LNCaP clone FGC (cell line): ENCODE measurements at regions not wholly inside any gene's neighbourhood (a gene's known extent, or its start where the extent isn't known, plus 50 kb on each side); places are given as distances from the start of the nearest gene placed in this dataset.
A peak's percentile ranks its signal among the peaks of the same experiment; 100 is the strongest.

Source experiments
- DNase-seq: peaks from one replicate; pipeline ENCODE4 v3.0.0-alpha.2; 2011; ENCODE audit warnings: low read depth
- H3K4me3 ChIP-seq: 2 replicates; pipeline ENCODE4 v1.5.1; 2011; ENCODE audit warnings: mild to moderate bottlenecking, low read depth, low read length, control low read depth
- TF ChIP-seq, protein P1 (sequence below): IDR thresholded peaks from 2 replicates; pipeline ENCODE4 v1.5.1; 2012; ENCODE audit warnings: mild to moderate bottlenecking; ENCODE audit not compliant: control insufficient read depth, insufficient read depth; ENCODE audit errors: extremely low read depth

DNA sequence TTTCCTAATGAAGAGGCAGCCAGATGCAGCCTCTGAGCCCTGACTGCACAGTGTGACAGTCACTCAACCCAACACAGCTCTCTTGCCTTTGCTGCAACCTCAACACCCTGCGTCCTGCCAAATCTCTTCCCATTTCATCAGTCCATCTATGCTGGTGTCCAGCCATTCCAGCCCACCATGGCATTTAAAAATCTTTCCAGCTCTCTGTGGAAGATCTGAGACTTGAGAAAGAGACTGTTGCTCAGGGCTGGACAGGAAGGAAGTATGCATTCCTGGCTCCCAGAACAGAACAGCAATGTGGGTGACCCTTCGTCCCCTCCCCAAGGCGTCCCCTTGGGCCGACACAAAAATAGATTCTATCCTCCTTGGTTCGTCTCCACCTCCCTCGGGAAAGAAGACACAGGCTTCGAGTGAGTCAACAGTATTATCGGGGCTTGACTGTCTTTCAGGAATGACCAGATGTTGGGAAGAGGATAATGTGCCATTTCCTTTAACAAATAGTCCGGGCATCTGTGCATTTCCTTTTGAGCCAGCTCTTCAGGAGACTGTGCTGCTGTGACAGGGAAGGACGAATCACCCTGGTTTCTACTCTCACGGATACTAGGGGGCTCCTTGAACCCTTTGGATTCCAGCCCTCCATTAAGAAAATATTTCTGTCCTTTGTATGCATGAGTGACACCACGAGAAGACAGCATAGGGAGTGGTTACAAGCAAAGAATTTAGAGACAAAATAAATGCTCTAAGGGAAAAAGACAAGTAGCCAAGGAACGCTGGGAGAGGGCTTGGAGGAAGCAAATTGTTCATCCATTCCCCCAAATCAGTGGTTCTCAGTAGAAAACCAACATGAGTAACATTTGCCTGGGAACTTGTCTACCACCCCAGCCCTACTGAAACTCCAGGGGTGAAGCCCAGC lies 111.4 kb upstream of the CDC42BPA start:
- no peak for DNase-seq
- no peak overlapping the region for H3K4me3 ChIP-seq
- TF ChIP-seq, protein P1, sequence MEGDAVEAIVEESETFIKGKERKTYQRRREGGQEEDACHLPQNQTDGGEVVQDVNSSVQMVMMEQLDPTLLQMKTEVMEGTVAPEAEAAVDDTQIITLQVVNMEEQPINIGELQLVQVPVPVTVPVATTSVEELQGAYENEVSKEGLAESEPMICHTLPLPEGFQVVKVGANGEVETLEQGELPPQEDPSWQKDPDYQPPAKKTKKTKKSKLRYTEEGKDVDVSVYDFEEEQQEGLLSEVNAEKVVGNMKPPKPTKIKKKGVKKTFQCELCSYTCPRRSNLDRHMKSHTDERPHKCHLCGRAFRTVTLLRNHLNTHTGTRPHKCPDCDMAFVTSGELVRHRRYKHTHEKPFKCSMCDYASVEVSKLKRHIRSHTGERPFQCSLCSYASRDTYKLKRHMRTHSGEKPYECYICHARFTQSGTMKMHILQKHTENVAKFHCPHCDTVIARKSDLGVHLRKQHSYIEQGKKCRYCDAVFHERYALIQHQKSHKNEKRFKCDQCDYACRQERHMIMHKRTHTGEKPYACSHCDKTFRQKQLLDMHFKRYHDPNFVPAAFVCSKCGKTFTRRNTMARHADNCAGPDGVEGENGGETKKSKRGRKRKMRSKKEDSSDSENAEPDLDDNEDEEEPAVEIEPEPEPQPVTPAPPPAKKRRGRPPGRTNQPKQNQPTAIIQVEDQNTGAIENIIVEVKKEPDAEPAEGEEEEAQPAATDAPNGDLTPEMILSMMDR, result no peak

DNA sequence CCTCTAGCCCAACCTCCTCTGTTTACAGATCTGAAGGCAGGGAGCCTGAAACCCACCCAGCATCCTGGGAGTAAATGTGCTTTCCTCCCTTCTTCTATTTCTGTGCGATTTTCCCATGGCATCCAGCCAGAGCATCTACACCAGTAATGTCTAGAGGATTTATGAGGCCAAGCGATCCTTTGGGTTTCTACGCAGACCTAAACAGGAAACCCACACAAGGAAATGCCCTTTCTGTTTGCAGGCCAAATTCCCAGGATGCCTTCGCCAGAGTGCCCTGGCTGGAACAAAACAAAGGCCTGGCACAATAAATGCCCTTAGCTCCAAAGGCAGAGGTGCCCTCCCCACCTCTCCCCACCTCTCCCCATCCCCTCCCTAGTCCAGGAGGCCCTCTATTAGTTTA lies 110.5 kb upstream of the CDC42BPA start:
- H3K4me3 ChIP-seq, result no peak overlapping the region
- TF ChIP-seq, protein P1, result no peak
- peak; percentile 28 for DNase-seq

DNA sequence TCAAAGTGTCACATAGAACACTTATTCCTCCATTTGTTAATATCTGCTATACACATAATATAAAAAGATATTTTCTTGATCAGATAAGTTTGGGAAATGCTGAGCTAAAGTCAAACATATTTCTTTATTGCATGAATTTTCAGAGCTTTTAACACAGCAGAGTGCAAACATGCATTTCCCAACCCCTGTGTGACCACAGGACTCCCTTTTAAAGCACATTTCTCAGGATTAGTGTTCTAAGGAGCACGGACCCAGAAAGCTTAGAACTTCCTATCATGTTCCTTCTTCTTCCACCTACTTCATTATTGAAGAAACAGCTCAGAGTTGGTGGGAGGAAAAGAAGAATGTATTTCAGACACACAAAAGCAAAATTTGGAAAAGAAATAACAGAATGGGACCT lies 109.1 kb upstream of the CDC42BPA start:
- no peak overlapping the region for H3K4me3 ChIP-seq
- DNase-seq, result no peak
- TF ChIP-seq, protein P1, result no peak

DNA sequence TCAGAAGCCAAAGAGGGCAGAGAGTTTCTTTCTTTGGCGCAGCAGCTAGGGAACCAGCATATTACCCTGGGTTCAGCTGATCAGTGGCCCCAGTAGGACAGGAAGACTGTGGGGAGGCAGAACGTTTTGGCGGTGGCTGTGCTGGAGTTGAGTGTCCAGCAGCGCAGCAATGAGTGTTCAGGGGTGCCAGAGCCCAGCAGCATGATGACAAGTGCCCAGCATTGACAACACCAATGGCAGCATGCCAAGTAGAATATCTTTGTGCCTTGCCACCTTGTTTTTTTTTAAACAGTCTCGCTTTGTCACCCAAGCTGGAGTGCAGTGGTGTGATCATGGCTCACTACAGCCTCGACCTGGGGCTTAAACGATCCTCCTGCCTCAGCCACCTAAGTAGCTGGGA lies 106.7 kb upstream of the CDC42BPA start:
- DNase-seq, result no peak
- TF ChIP-seq, protein P1, result no peak
- H3K4me3 ChIP-seq, result no peak overlapping the region

DNA sequence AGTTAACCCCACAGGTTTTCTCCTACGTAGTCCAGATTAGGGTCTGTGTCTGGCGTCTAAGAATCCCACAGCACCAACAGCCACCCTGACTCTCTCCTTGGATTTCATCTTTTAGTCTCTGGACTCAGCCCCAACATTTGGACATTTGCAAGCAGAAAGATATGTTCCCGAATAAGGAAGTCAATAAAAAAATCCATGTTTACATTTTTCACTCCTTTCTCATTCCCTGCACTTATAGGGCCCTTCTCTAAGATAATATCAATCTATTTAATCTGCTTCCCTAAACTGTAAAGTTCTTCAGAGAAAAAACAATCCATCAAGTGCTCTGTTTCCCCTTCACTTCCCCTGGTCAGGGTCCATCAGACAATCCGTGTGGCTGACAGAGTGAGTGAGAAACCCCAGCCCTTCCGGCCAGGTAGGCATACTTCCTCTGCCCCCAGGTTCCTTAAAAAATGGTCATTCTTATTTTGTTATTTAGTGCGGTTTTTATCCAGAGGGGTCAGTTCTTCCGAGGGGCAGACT lies 105.9 kb upstream of the CDC42BPA start:
- DNase-seq, result peak; percentile 34
- TF ChIP-seq, protein P1, result no peak

DNA sequence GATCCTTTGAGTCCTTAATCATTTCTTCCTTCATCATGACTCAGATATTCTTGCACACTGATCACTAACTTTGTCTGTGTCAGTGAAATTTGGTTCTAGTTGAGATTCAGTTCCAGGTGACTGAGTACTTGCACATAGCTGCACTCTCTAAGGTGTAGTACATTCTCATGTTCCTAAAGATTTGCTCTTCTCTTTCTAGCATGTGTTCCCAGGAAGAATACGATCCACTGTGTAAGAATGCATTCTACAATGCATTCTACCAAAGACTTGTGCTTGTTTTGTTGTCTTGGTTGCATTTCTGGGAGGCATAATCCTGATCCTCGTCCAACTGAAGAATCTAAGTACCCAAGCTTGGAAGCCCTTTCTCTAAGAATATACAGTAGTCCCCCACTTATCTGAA lies 104.3 kb upstream of the CDC42BPA start:
- no peak for DNase-seq
- H3K4me3 ChIP-seq, result no peak overlapping the region
- TF ChIP-seq, protein P1, result no peak

More for the DNA sequence above, 105.9 kb upstream of the CDC42BPA start:
- H3K4me3 ChIP-seq, result no peak overlapping the region

DNA sequence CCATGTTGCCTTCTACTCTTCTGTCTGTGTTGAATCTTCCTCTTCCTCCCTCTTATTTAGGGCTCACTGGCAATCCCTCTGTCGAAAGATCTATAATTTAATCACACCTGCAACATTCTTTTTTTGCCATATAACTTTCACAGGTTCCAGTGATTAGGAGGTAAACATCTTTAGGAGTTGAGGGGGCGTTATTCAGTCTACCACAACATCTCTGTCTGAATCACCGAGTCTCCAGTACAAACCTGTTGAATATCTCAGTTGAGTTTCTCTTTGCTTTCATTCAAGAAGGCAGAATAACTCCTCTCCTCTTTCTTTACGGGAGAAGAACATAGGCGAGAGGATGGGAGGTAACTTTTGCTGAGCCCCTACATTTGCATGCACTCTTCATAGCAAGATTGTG lies 101.9 kb upstream of the CDC42BPA start:
- TF ChIP-seq, protein P1, result no peak
- no peak for DNase-seq
- no peak overlapping the region for H3K4me3 ChIP-seq
